IMR-90 (cell line): ENCODE measurements at regions not wholly inside any gene's neighbourhood (a gene's known extent, or its start where the extent isn't known, plus 50 kb on each side); places are given as distances from the start of the nearest gene placed in this dataset.
A peak's percentile ranks its signal among the peaks of the same experiment; 100 is the strongest.

ENCODE experiments used
- CEBPB ChIP-seq: IDR thresholded peaks from 2 replicates; pipeline ENCODE4 v1.6.1; 2012; ENCODE audit warnings: low read depth, low read length, improper control_type of control experiment
- CTCF ChIP-seq: conservative IDR thresholded peaks from 2 replicates; pipeline ENCODE4 v1.5.1; 2012; ENCODE audit warnings: mild to moderate bottlenecking, low read depth, low read length, improper control_type of control experiment
- MAFK ChIP-seq: IDR thresholded peaks from 2 replicates; pipeline ENCODE4 v1.6.1; 2012; ENCODE audit warnings: low read depth, low read length, improper control_type of control experiment
- MAZ ChIP-seq: IDR thresholded peaks from 2 replicates; pipeline ENCODE4 v1.6.1; 2012; ENCODE audit warnings: low read depth, mild to moderate bottlenecking, low read length, improper control_type of control experiment, moderate library complexity, borderline replicate concordance
- POLR2A ChIP-seq: IDR thresholded peaks from 2 replicates; pipeline ENCODE4 v1.6.1; 2012; ENCODE audit warnings: mild to moderate bottlenecking, low read depth, low read length
- USF2 ChIP-seq: fragments of 150-350 bp; IDR thresholded peaks from 2 replicates; pipeline ENCODE4 v1.6.1; 2017; ENCODE audit warnings: mild to moderate bottlenecking, antibody characterized with exemption, low read length, low read depth

GRCh38 chr6:134589512-134589911, 271.6 kb upstream of the SGK1 start:
- TF ChIP-seq CTCF (no peak), MAZ (peak; percentile 23; the same call in 1 of the 2 replicates), USF2 (no peak), CEBPB (peak; percentile 97), POLR2A (no peak; the same call in 1 of the 2 replicates), MAFK (peak; percentile 52)
